Head of caudate nucleus (tissue), 42 donors: ENCODE measurements at regions not wholly inside any gene's neighbourhood (a gene's known extent, or its start where the extent isn't known, plus 50 kb on each side); places are given as distances from the start of the nearest gene placed in this dataset.

ENCODE experiments used
- DNase-seq, 42 donors: peaks; one replicate each; pipeline versions ENCODE4 v3.0.0 to v3.0.0-alpha.2; 2020 to 2021; ENCODE audit warnings: mixed read lengths in 7 of 42
- intact Hi-C: fragments of 100-400 bp; cut with DNase I; formaldehyde crosslinking; loops from one replicate; pipeline ENCODE4 v1.15.0; 2022

- intact Hi-C loops = no loop called here
- no peak for DNase-seq
Observed at GRCh38 chr9:91137391-91137790, 224.3 kb downstream of the AUH start.

DNA sequence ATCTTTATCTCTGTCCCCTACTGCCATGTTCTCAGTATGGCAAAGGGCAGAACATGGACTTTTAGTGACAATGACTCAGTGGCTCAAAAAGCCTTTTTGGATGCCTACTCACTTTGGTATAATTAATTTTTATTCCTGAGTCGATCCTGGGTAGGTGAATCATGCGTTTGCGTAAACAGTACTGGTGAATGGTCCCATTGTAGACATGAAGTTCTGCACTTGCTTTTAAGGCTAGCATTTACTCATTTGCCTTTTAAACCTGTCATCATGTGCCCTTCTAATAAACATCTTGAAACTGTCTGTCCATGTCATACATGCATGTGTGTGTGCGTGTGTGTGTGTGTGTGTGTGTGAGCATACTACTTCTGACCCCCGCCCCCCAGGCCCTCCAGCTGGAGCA is 223.0 kb downstream of the AUH start:
- DNase-seq = no peak
- intact Hi-C loops = no loop called here

GRCh38 chr9:91141407-91141965 is 220.2 kb downstream of the AUH start:
- no peak for DNase-seq

GRCh38 chr9:91143162-91143561 is 218.6 kb downstream of the AUH start:
- no peak for DNase-seq
- intact Hi-C loops = no loop called here

More at GRCh38 chr9:91141407-91141965, 220.2 kb downstream of the AUH start:
- intact Hi-C loops = no loop called here

- intact Hi-C loops = no loop called here
- no peak for DNase-seq
Observed at GRCh38 chr9:91143642-91144041, 218.1 kb downstream of the AUH start.

GRCh38 chr9:91144769-91145168 is 216.9 kb downstream of the AUH start:
- DNase-seq = no peak
- intact Hi-C loops = no loop called here

- no peak for DNase-seq
- intact Hi-C loops = no loop called here
Observed at GRCh38 chr9:91145496-91145895, 216.2 kb downstream of the AUH start.

- intact Hi-C loops = no loop called here
- no peak for DNase-seq
Observed at GRCh38 chr9:91146391-91147019, 215.2 kb downstream of the AUH start.

DNA sequence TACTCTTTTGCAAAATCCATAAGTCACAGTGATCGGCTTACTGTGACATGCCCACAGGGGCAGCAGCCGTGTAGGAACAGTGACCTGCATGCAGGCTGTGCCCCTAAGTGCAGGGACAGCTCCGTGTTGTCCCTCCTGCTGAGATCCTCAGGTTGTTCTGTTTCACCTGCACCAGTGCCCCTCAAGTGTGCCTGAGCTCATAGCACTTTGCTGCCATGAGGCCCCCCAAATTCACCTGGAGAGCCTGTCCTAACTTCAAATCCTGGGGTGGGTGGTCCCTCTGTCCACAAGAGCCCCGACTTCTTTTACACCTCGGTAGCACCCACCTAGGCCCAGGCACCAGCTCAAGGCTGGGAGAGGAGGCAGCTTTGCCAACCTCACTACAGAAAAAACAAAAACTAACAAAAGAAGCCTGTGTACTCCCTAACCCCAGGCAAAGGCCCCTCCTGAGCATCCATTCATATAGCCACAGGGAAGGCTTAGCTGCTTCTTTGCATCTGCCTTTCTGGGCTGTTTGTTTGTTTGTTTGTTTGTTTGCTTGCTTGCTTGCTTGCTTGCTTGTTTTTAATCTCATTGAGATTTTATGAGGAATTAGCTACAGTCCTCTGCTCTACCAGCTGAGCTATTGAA is 214.5 kb downstream of the AUH start:
- intact Hi-C loops = no loop called here
- no peak for DNase-seq

GRCh38 chr9:91148306-91148705 is 213.4 kb downstream of the AUH start:
- DNase-seq = no peak
- intact Hi-C loops = no loop called here

DNA sequence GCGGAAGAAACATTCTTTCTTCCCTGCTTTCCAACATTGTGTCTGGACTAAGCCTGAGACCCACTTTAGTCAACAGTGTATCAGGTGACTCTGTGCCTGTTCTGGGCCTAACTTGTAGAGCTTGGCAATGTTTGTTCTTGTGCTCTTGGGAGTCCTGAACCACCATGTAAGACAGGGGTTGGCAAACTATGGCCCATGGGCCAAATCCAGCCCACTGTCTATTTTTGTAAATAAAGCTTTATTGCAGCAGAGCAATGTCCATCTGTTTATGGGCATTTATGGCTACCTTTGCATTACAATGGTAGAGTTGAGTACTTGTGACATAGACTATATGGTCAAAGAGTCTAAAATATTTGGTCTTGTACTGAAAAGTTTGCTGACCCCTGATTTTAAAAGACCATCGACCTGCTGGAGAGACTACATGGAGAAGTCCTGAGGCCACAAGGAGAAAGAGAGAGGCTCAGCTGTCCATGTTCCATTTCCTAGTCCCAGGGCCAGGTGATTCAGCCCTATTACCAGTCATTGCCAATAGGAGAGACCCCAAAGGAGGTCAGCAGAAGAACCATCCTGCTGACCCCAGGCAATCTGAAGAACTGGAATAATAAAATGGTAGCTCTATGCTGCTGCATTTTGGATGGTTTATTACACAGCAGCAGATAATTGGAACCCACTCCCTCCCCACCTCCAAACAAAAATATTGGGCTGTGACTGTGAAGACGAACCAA is 211.3 kb downstream of the AUH start:
- no peak for DNase-seq
- intact Hi-C loops = no loop called here

- intact Hi-C loops = no loop called here
Observed at GRCh38 chr9:91150998-91151717, 210.6 kb downstream of the AUH start.

GRCh38 chr9:91151718-91152095 is 210.0 kb downstream of the AUH start:
- no peak for DNase-seq
- intact Hi-C loops = no loop called here

More at GRCh38 chr9:91150998-91151717, 210.6 kb downstream of the AUH start:
- DNase-seq = no peak

DNA sequence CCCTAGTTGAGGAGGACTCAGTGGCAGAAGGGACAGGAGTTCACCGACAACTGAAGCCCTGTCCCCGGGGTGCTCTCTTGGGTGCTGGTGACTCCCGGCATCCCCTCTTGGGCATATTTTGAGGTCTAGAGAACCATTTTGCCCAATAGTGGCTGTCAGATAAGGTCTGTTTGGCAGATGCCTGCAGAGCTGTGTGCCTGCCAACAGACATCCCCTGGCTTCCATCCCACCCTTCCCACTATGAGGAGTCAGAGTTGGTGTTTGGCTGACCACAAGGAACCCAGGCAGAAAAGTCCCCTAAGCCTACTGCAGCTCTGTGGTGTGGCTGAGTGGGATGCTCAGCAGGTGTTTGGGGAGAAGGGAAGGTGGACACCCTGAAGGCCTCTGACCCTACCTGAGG is 207.0 kb downstream of the AUH start:
- DNase-seq = no peak
- intact Hi-C loops = no loop called here

DNA sequence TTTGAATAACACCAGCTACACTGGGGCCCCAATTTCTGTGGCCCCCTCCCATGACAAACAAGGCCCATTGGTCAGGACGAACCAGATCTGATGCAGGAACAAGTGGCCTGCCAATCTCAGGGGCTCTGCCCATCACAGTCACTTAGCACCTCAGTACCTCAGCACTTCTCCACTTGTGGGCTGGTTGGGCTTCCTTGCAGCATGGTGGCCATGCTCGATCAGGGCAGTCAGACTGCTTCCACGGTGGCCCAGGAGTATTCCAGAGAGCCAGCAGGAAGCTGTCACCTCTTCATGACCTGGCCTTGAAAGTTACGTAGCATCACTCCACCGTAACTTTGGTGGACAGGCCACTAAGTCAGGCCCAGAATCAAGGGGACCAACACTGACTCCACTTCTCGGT is 206.5 kb downstream of the AUH start:
- no peak for DNase-seq

DNA sequence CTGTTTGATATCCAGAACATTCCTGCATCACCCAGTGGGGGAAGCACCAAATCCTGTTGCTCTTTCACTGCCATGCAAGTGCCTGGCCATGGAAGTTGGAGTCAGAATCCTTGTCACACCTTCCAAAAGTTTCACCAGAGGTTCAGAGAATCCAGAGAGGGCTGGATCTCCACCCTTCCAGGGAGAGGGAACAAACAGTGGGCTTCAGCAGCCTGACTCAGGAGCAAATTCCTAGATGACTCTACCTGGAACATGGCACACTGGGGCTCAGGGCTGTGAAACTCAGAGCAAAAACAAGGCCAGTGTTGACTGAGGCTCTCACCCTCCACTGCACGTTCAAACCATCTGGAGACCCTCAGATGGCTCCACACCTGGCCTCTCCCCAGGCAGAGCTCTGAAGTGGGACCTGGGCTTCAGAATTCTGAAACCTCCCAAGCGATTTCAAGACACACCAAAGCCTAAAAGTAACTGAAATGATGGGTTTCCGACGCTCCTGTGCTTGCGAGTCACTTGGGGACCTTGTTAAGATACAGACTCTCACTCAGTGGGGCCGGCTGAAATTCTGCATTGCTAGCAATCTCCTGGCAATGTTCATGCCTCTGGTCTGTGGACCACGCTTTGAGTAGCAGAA is 205.9 kb downstream of the AUH start:
- DNase-seq = peak in 1 of 42 donors; percentile 24
- intact Hi-C loops = no loop called here

More for the DNA sequence above, 206.5 kb downstream of the AUH start:
- intact Hi-C loops = no loop called here

- intact Hi-C loops = no loop called here
- DNase-seq = peak in 1 of 42 donors; percentile 16
Observed at GRCh38 chr9:91156451-91157234, 205.1 kb downstream of the AUH start.

- peak in 1 of 42 donors; percentile 25 for DNase-seq
- intact Hi-C loops = no loop called here
Observed at GRCh38 chr9:91157883-91158282, 203.8 kb downstream of the AUH start.
